Transverse colon (tissue), 4 donors: ENCODE measurements at regions not wholly inside any gene's neighbourhood (a gene's known extent, or its start where the extent isn't known, plus 50 kb on each side); places are given as distances from the start of the nearest gene placed in this dataset.

ENCODE experiments used
- DNase-seq: peaks from one replicate; pipeline ENCODE4 v3.0.0-alpha.2; 2019
- H3K27ac ChIP-seq, 4 donors: fragments of 200-600 bp; sonication (generic); 2 replicates each; pipeline ENCODE4 v1.5.1; 2016 to 2018; ENCODE audit warnings: inconsistent platforms in 4 of 4
- H3K27me3 ChIP-seq: fragments of 200-600 bp; sonication (generic); 2 replicates; pipeline ENCODE4 v1.5.1; 2017; ENCODE audit warnings: inconsistent platforms
- H3K36me3 ChIP-seq, 4 donors: fragments of 200-600 bp; sonication (generic); 2 replicates each; pipeline ENCODE4 v1.5.1; 2017 to 2019; ENCODE audit warnings: inconsistent platforms in 4 of 4
- H3K4me1 ChIP-seq, 4 donors: fragments of 200-600 bp; sonication (generic); 2 replicates each; pipeline ENCODE4 v1.5.1; 2017 to 2020; ENCODE audit warnings: inconsistent platforms in 4 of 4
- H3K4me3 ChIP-seq, 4 donors: fragments of 200-600 bp; sonication (generic); 1 replicate in 1 of 4; 2 replicates in 3 of 4; pipeline versions ENCODE4 v1.5.1 to v1.6.1; 2017 to 2019; ENCODE audit warnings: inconsistent platforms in 4 of 4
- H3K9me3 ChIP-seq, 2 donors: fragments of 200-600 bp; sonication (generic); 2 replicates each; pipeline ENCODE4 v1.5.1; 2017 to 2019; ENCODE audit warnings: inconsistent platforms in 2 of 2
- EP300 ChIP-seq: sonication (generic); formaldehyde crosslinking; IDR thresholded peaks from one replicate; pipeline ENCODE4 v1.6.1; 2017; ENCODE audit warnings: antibody characterized with exemption, low read depth
- POLR2A ChIP-seq: fragments of 450-650 bp; IDR thresholded peaks from one replicate; pipeline ENCODE4 v1.6.1; 2016; ENCODE audit warnings: antibody characterized with exemption, mild to moderate bottlenecking, moderate library complexity
- POLR2AphosphoS5 ChIP-seq, 3 donors: sonication (generic); formaldehyde crosslinking; IDR thresholded peaks; one replicate each; pipeline ENCODE4 v1.6.1; 2016; ENCODE audit warnings: antibody characterized with exemption in 3 of 3
- WGBS, 2 donors: methylation state at CpG; one replicate each; pipeline ENCODE4 v1.1.5; 2018; ENCODE audit warnings: low coverage in 1 of 2; 5-methylcytosine and 5-hydroxymethylcytosine counted together
- in situ Hi-C, 4 donors: fragments of 200-750 bp; cut with MboI; loops; one replicate each; pipeline versions ENCODE4 v1.15.0 to v1.15.1; 2017; ENCODE audit warnings: low sequenced_read_pairs in 3 of 4, low pct_ligation_motif_present in 1 of 4, low pct_unique_long_range_greater_than_20kb in 1 of 4
- intact Hi-C: fragments of 100-400 bp; cut with DNase I; formaldehyde crosslinking; loops from one replicate; pipeline ENCODE4 v1.15.1; 2023; ENCODE audit warnings: low total_unique reads
- TF ChIP-seq, protein P1 (sequence below), 5 experiments: fragments of 200-600 bp in 3 of 5; fragments of 450-650 bp in 2 of 5; sonication (generic) in 3 of 5; IDR thresholded peaks; 1 replicate in 2 of 5; 2 replicates in 3 of 5; pipeline ENCODE4 v1.5.1; 2016 to 2017; ENCODE audit warnings: antibody characterized with exemption in 5 of 5, inconsistent platforms in 3 of 5, mild to moderate bottlenecking in 2 of 5, moderate library complexity in 1 of 5

DNA sequence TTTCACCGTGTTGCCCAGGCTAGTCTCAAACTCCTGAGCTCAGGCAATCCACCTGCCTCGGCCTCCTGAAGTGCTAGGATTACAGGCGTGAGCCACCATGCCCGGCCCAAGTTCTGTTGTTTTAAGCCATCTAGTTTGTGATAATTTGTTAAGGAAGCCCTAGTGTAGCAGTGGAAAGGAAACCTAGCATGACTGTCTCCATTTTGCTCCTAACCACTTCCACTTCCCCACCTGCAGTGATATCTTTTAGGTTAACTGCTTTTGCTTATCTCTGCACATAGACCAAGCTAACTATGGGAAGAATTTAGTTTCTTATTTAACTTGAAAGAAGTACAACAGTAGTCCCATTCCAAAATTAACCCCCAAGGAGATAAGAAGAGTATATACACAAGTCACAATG, 109.5 kb upstream of the NAP1L1 start:
- Histone ChIP-seq H3K4me3 (no peak overlapping the region), H3K9me3 (peaks cover 4 to 5% of the 10 kb centered on the region in 2 donors), H3K27ac (no peak overlapping the region), H3K27me3 (no peaks in the 10 kb centered on the region), H3K36me3 (no peaks in the 10 kb centered on the region), H3K4me1 (no peaks in the 10 kb centered on the region)
- 50 to 75% methylated on average over 2 to 4 of the region's 4 CpGs for WGBS, 2 donors
- DNase-seq = no peak
- intact Hi-C loops (no loop called here), in situ Hi-C loops (no loop called here)
- TF ChIP-seq, protein P1, sequence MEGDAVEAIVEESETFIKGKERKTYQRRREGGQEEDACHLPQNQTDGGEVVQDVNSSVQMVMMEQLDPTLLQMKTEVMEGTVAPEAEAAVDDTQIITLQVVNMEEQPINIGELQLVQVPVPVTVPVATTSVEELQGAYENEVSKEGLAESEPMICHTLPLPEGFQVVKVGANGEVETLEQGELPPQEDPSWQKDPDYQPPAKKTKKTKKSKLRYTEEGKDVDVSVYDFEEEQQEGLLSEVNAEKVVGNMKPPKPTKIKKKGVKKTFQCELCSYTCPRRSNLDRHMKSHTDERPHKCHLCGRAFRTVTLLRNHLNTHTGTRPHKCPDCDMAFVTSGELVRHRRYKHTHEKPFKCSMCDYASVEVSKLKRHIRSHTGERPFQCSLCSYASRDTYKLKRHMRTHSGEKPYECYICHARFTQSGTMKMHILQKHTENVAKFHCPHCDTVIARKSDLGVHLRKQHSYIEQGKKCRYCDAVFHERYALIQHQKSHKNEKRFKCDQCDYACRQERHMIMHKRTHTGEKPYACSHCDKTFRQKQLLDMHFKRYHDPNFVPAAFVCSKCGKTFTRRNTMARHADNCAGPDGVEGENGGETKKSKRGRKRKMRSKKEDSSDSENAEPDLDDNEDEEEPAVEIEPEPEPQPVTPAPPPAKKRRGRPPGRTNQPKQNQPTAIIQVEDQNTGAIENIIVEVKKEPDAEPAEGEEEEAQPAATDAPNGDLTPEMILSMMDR (IDR thresholded peaks at IDR 0.05) = no peak
- no peak for TF ChIP-seq EP300
- TF ChIP-seq POLR2A = no peak
- TF ChIP-seq POLR2AphosphoS5 (IDR thresholded peaks at IDR 0.05) = no peak

DNA sequence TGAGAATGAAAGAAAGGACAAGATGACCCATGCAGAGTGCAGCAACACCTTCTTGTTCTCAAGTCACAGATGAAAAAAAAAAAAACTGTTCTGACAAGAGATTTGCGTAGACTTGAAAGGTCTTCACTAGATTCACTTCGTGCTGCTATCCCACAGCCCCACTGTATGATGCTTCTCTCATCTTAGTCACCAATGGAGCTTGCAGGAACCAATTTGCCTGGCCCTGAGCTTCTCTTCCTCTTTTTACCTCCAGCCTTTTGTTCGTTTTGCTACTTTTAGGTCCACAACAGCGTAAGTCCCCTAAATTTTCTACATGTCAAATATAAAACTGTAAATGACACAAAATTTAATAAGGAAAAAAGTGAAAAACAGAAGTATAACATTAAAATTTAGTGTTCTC, 107.9 kb upstream of the NAP1L1 start:
- H3K36me3 ChIP-seq = no peaks in the 10 kb centered on the region
- H3K27me3 ChIP-seq = no peaks in the 10 kb centered on the region
- H3K4me1 ChIP-seq = no peaks in the 10 kb centered on the region
- H3K27ac ChIP-seq = no peak overlapping the region
- 82 to 83% methylated on average over 4 of the region's 4 CpGs for WGBS, 2 donors
- DNase-seq = no peak
- intact Hi-C loops = no loop called here
- TF ChIP-seq POLR2A (no peak), EP300 (no peak), POLR2AphosphoS5 (IDR thresholded peaks at IDR 0.05) (no peak)
- TF ChIP-seq, protein P1 (IDR thresholded peaks at IDR 0.05) = no peak
- no peak overlapping the region for H3K4me3 ChIP-seq
- in situ Hi-C loops = no loop called here
- no peaks in the 10 kb centered on the region for H3K9me3 ChIP-seq

DNA sequence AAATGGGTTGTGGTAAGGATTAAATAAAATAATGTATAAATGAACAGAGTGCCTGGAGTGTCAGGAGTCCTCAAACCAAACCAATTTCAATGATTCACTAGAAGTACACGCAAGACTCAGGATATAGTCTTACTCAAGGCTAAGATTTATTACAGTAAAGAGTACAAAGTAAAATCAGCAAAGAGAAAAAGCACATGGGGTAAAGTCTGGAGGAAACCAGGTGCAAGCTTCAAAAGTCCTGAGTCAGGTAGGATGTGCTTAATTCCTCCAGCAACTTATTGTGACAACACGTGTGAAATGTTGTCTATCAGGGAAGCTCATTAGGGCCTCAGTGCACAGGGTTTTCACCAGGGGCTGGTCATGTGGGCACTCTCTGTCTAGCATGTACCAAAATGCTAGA, 105.8 kb upstream of the NAP1L1 start:
- TF ChIP-seq EP300 = no peak
- TF ChIP-seq POLR2A = no peak
- no peak for TF ChIP-seq POLR2AphosphoS5 (IDR thresholded peaks at IDR 0.05)
- TF ChIP-seq, protein P1 (IDR thresholded peaks at IDR 0.05) = no peak
- Histone ChIP-seq H3K27ac (no peak overlapping the region), H3K27me3 (no peaks in the 10 kb centered on the region), H3K36me3 (no peaks in the 10 kb centered on the region), H3K9me3 (no peaks in the 10 kb centered on the region), H3K4me3 (no peak overlapping the region), H3K4me1 (no peaks in the 10 kb centered on the region)
- DNase-seq = no peak
- in situ Hi-C loops (no loop called here), intact Hi-C loops (no loop called here)
- 33 to 58% methylated on average over 1 to 2 of the region's 2 CpGs for WGBS, 2 donors

DNA sequence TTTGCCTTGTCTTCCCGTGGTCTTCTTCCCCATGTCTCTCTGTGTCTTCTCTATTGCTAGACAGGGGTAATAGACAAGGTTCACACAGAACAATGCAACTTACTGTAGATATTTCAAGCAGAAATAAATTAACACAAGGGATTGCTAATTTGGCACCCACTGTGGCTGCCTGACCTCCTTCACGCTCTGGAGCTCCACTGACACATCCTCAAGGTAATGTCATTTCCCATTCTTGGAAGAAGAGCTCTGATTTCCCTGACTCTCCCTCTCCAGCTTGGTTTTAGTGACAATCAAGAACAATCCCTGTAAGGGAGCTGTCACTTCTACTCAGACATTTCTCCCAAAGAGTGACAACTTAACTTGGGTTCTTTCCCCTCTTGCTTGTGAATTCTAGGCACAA, 105.4 kb upstream of the NAP1L1 start:
- in situ Hi-C loops = no loop called here

More for the DNA sequence above, 105.4 kb upstream of the NAP1L1 start:
- no peaks in the 10 kb centered on the region for H3K36me3 ChIP-seq
- TF ChIP-seq POLR2AphosphoS5 (IDR thresholded peaks at IDR 0.05) = no peak
- TF ChIP-seq, protein P1 (IDR thresholded peaks at IDR 0.05) = no peak
- TF ChIP-seq EP300 = no peak
- no peak for TF ChIP-seq POLR2A
- H3K4me1 ChIP-seq = no peaks in the 10 kb centered on the region
- no peaks in the 10 kb centered on the region for H3K27me3 ChIP-seq
- no peak overlapping the region for H3K27ac ChIP-seq
- intact Hi-C loops = no loop called here
- 77 to 90% methylated on average over 2 of the region's 2 CpGs for WGBS, 2 donors
- no peak for DNase-seq
- no peaks in the 10 kb centered on the region for H3K9me3 ChIP-seq
- H3K4me3 ChIP-seq = no peak overlapping the region
